Left lung (tissue), 4 donors: ENCODE measurements at regions not wholly inside any gene's neighbourhood (a gene's known extent, or its start where the extent isn't known, plus 50 kb on each side); places are given as distances from the start of the nearest gene placed in this dataset.

Experiments used
- ATAC-seq: fragments of 200-7000 bp; cut with Tn5 transposase; one replicate; pipeline ENCODE4 v1.9.1; 2020; ENCODE audit warnings: moderate library complexity
- DNase-seq, 4 donors: peaks; one replicate each; pipeline ENCODE4 v3.0.0-alpha.2; 2013 to 2020
- H3K27ac ChIP-seq, 2 donors: fragments of 200-600 bp; sonication (generic) in 1 of 2; one replicate each; pipeline versions ENCODE4 v1.5.0 to v1.8.0; 2020 to 2021
- H3K27me3 ChIP-seq, 2 donors: fragments of 200-600 bp; sonication (generic) in 1 of 2; one replicate each; pipeline versions ENCODE4 v1.5.0 to v1.8.0; 2020 to 2021
- H3K36me3 ChIP-seq, 2 donors: fragments of 200-600 bp; sonication (generic) in 1 of 2; one replicate each; pipeline versions ENCODE4 v1.5.0 to v1.8.0; 2020 to 2021
- H3K4me1 ChIP-seq, 2 donors: fragments of 200-600 bp; one replicate each; pipeline ENCODE4 v1.8.0; 2021
- H3K4me3 ChIP-seq, 2 donors: fragments of 200-600 bp; sonication (generic) in 1 of 2; one replicate each; pipeline versions ENCODE4 v1.5.0 to v1.8.0; 2020 to 2021; ENCODE audit warnings: mild to moderate bottlenecking in 1 of 2
- H3K9me3 ChIP-seq, 2 donors: fragments of 200-600 bp; sonication (generic) in 1 of 2; one replicate each; pipeline versions ENCODE4 v1.5.0 to v1.8.0; 2020 to 2021
- intact Hi-C, 2 donors: fragments of 100-400 bp; cut with DNase I; formaldehyde crosslinking; loops; one replicate each; pipeline versions ENCODE4 v1.11.2 to v1.14.2; 2022
- TF ChIP-seq, protein P1 (sequence below), 2 donors: fragments of 200-600 bp; sonication (generic) in 1 of 2; IDR thresholded peaks; one replicate each; pipeline versions ENCODE4 v1.5.0 to v1.8.0; 2021; ENCODE audit warnings: antibody characterized with exemption in 2 of 2
- donor health status: DM: no; HTN: yes; CAD: no.
- donor health status: DM: no; HTN: no; CAD: no.

- TF ChIP-seq, protein P1, sequence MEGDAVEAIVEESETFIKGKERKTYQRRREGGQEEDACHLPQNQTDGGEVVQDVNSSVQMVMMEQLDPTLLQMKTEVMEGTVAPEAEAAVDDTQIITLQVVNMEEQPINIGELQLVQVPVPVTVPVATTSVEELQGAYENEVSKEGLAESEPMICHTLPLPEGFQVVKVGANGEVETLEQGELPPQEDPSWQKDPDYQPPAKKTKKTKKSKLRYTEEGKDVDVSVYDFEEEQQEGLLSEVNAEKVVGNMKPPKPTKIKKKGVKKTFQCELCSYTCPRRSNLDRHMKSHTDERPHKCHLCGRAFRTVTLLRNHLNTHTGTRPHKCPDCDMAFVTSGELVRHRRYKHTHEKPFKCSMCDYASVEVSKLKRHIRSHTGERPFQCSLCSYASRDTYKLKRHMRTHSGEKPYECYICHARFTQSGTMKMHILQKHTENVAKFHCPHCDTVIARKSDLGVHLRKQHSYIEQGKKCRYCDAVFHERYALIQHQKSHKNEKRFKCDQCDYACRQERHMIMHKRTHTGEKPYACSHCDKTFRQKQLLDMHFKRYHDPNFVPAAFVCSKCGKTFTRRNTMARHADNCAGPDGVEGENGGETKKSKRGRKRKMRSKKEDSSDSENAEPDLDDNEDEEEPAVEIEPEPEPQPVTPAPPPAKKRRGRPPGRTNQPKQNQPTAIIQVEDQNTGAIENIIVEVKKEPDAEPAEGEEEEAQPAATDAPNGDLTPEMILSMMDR (IDR thresholded peaks at IDR 0.05): no peak
- Histone ChIP-seq H3K4me1 (no peaks in the 10 kb centered on the region), H3K9me3 (peaks cover 0 to 7% of the 10 kb centered on the region in 2 donors), H3K4me3 (no peak overlapping the region), H3K27ac (no peak overlapping the region), H3K36me3 (no peaks in the 10 kb centered on the region), H3K27me3 (peaks cover 10 to 21% of the 10 kb centered on the region in 2 donors)
- no peak for ATAC-seq
- intact Hi-C loops: no loop called here
- DNase-seq: no peak
Measured at GRCh38 chr10:27413387-27413786, 90.7 kb upstream of the RAB18 start.

GRCh38 chr10:27410153-27410552 lies 94.0 kb upstream of the RAB18 start:
- Histone ChIP-seq H3K4me3 (no peak overlapping the region), H3K27me3 (peaks cover 10 to 21% of the 10 kb centered on the region in 2 donors), H3K4me1 (no peaks in the 10 kb centered on the region), H3K36me3 (no peaks in the 10 kb centered on the region), H3K9me3 (peaks cover 0 to 2% of the 10 kb centered on the region in 2 donors), H3K27ac (no peak overlapping the region)
- ATAC-seq: no peak
- DNase-seq: no peak
- intact Hi-C loops: no loop called here
- TF ChIP-seq, protein P1 (IDR thresholded peaks at IDR 0.05): no peak

DNA sequence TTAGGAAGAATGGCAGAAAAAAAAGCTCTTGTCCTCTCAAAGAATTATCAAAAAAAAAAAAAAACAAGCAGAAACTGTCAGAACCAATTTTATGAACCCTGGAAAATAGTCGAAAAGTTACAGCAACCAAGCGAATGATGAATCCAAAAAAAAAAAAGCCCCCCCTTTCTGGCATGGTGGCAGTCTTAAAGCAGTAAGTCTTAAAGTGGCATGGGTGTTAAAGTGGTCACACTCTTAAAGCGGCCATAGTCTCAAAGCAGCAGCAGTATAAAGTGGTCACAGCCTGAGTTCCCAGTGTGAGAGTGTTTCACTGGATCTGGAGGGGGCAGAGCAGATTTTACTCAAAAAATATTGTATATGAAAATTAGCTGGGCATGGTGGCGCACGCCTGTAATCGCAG lies 96.8 kb upstream of the RAB18 start:
- Histone ChIP-seq H3K27ac (no peak overlapping the region), H3K4me3 (no peak overlapping the region), H3K27me3 (no peaks in the 10 kb centered on the region), H3K36me3 (no peaks in the 10 kb centered on the region), H3K4me1 (no peaks in the 10 kb centered on the region), H3K9me3 (no peaks in the 10 kb centered on the region)
- ATAC-seq (no peak), DNase-seq (no peak)
- intact Hi-C loops: no loop called here
- TF ChIP-seq, protein P1 (IDR thresholded peaks at IDR 0.05): no peak

DNA sequence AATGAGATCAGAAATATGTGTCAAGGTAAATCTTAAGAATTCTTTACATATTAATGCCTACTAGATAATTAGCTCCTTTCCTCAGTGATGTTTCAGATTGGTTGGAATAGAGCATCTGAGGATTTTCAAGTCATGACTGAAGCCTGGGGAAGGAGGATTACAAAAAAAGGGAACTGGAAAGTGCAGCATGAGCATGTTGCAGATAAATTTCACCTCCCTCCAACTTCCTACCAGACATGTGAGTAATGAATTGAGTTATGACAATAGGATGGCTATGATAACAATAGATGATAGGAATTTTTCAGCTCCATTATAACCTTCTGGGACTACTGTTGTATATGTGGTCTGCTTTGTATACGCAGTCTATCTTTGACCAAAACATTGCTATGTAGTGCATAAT lies 104.2 kb upstream of the RAB18 start:
- H3K27ac ChIP-seq: no peak overlapping the region
- no peaks in the 10 kb centered on the region for H3K9me3 ChIP-seq
- H3K4me1 ChIP-seq: no peaks in the 10 kb centered on the region
- intact Hi-C loops: no loop called here
- DNase-seq (no peak), ATAC-seq (no peak)
- no peak overlapping the region for H3K4me3 ChIP-seq
- no peaks in the 10 kb centered on the region for H3K36me3 ChIP-seq
- TF ChIP-seq, protein P1 (IDR thresholded peaks at IDR 0.05): no peak
- H3K27me3 ChIP-seq: no peaks in the 10 kb centered on the region

GRCh38 chr10:27393961-27394360 lies 110.1 kb upstream of the RAB18 start:
- intact Hi-C loops: no loop called here
- no peaks in the 10 kb centered on the region for H3K9me3 ChIP-seq
- no peaks in the 10 kb centered on the region for H3K36me3 ChIP-seq
- no peaks in the 10 kb centered on the region for H3K4me1 ChIP-seq
- no peak for ATAC-seq
- no peak overlapping the region for H3K4me3 ChIP-seq
- no peaks in the 10 kb centered on the region for H3K27me3 ChIP-seq
- TF ChIP-seq, protein P1 (IDR thresholded peaks at IDR 0.05): no peak
- no peak overlapping the region for H3K27ac ChIP-seq
- no peak for DNase-seq
